GM21515 (cell line): ENCODE measurements at regions not wholly inside any gene's neighbourhood (a gene's known extent, or its start where the extent isn't known, plus 50 kb on each side); places are given as distances from the start of the nearest gene placed in this dataset.

Source experiments
- ATAC-seq: cut with Tn5 transposase; IDR thresholded peaks from one replicate; pipeline ENCODE4 v1.9.1; 2021; ENCODE audit not compliant: unreplicated experiment

GRCh38 chr5:162484095-162484494, 416.5 kb downstream of the GABRG2 start:
- no peak for ATAC-seq

- no peak for ATAC-seq
Observed at GRCh38 chr5:162484986-162485385, 417.4 kb downstream of the GABRG2 start.

- no peak for ATAC-seq
Observed at GRCh38 chr5:162485666-162486292, 418.2 kb downstream of the GABRG2 start.

- no peak for ATAC-seq
Observed at GRCh38 chr5:162487528-162488525, 420.3 kb downstream of the GABRG2 start.

DNA sequence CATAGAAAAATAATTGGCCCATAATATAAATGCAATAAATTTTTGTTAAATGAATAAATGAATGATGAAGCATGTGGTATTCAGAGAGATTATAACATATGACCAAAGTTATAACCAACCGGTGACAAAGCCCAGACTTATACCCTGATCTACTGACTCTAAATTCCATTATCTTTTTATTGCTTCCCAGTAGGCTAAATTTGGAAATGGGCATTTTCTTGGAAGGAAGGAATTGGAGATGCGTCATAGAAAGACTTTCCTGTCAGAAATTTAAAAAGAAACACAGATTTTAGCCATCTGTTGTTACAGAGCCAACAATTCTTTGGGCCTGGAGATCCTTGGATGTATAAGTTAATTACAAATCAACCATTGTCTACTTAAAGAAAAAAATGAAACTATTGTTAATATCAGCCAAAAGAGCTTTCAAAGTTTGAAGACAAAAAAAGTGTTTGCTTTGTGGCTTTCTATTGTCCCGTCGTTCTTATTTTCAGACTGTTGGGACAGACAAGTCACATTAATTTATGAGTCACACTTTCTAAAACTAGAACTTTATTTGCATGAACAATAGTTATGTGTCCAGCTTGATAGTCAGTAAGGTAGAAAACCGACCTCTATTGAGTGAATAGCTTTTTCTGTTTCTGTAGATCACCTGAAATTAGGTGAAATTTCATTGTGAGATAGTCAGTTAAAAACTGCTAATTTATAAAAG, 428.7 kb downstream of the GABRG2 start:
- ATAC-seq: no peak

- no peak for ATAC-seq
Observed at GRCh38 chr5:162497455-162497854, 429.9 kb downstream of the GABRG2 start.

GRCh38 chr5:162502780-162503179, 435.2 kb downstream of the GABRG2 start:
- no peak for ATAC-seq

- no peak for ATAC-seq
Observed at GRCh38 chr5:162503796-162504195, 436.2 kb downstream of the GABRG2 start.

- ATAC-seq: no peak
Observed at GRCh38 chr5:162512935-162513565, 445.5 kb downstream of the GABRG2 start.

- no peak for ATAC-seq
Observed at GRCh38 chr5:162514116-162514515, 446.5 kb downstream of the GABRG2 start.

- no peak for ATAC-seq
Observed at GRCh38 chr5:162520878-162521277, 453.3 kb downstream of the GABRG2 start.

DNA sequence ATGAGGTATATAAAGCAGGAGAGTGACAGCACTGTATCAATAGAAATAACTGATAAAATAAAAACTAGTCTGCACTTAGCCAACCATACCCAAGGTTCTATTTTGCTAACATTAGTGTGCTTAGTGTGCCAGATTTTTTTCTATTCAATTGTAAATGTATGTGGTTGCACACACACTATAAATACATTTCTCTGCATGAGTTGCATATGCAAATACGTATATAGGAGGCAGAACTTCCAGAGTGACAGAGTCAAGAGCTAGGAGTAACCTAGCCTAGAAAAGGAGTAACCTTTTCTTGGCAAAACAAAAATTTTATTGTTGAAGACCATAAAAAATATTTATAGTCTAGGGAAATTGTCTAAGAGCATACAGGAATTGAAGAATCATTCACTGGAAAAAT, 461.6 kb downstream of the GABRG2 start:
- no peak for ATAC-seq

GRCh38 chr5:162529886-162530285, 462.3 kb downstream of the GABRG2 start:
- no peak for ATAC-seq

DNA sequence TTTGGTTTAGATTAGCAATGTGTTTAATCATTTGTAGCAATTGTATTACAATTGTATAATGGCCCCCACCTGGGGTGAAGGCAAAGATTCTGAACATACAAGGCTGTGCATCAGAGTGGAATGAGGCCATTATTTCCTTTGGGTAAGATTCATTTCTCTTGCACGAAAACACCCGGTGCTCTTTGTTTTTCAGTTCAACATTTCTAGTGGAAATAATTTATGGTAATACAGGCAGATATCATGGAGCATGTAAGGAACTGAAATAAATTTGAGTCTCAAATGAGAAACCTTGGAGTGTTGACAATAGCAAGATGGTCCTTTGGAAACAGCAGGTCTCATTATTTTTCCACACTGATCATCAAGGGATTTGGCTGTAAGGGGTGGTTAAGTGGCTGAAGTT, 475.9 kb downstream of the GABRG2 start:
- no peak for ATAC-seq

DNA sequence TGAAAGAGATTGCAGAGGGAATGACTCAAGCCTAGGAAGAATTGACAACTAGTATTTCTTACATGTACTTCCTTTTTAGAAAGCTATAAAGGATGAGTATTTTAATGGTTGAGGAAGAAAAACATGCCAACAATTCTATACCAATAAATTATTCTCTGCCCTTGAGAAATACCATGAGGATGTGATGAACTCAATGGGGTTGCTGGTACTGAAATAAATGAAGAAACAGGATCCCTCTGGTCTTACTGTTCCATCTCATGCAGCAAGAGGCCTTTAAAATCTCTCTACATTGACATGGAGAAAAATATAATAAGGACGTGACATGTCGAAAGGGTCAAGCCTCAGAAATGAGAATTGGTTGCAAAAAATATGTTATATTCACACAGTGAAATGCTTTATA, 477.3 kb downstream of the GABRG2 start:
- no peak for ATAC-seq

DNA sequence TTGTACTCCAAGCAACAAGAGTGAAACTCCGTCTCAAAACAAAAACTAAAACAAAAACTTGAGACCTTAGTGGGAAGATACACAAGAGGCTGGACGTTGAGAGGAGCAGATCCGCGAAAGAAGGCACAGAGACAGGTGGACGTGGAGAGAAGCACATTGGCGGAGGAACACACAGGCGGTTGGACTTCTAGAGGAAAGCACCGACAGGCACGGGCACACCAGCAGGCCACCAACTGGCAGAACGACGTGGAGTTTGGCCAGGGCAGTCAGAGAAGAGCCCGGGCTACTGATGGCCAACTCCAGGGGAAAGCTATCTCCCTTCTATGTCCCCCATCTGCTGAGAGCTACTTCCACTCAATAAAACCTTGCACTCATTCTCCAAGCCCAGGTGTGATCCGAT, 482.7 kb downstream of the GABRG2 start:
- ATAC-seq: no peak

DNA sequence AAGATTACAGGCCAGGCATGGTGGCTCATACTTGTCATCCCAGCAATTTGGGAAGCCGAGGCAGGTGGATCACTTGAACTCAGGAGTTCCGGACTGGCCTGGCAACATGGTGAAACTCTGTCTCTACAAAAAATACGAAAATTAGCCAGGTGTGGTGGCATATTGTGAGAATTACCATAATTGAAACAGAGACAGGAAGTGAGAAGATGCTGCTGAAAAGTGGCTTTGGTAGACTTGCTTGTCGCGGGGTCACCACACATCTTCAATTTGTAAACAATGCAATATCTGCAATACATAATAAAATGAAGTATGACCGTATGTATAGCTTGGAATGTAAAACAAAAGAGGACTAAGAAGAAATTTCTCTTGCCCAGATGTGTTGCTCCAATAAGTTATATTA, 490.5 kb downstream of the GABRG2 start:
- no peak for ATAC-seq

DNA sequence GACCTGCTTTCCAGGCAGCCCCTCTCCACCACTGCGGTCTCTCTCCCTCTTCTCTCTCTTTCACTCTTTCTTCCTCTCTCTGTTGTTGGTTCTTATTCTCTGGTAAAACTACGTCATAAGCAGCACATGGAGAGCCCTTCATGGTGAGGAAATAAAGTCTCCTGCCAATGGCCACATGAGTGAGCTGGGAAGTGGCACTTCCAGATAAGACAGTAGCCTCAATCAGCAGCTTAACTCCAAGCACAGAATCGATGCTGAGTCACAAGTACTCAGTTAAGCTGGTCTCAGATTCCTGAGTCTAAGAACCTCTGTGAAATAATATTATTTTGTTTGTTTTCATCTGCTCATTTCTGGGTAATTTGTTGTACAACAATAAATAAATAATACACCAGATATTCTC, 500.1 kb downstream of the GABRG2 start:
- ATAC-seq: no peak

DNA sequence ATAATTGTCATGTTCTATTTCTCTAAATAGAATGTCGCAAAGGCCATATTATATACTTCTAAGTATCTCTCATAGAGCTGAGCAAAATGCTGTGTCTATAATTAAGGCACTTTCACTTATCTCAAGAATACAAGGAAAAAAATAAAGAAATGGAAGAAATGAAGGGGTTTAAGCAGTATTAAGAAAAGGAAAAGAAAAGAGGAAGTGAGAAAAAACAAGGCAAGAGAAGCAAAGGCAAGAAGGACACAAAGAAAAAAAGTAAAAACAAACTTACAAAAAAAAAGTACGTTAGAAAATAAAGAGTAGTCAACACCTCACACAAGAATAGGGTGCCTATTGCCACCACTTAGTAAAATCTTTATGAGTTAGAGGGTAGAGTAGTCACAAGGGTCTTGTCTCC, 506.2 kb downstream of the GABRG2 start:
- ATAC-seq: no peak

DNA sequence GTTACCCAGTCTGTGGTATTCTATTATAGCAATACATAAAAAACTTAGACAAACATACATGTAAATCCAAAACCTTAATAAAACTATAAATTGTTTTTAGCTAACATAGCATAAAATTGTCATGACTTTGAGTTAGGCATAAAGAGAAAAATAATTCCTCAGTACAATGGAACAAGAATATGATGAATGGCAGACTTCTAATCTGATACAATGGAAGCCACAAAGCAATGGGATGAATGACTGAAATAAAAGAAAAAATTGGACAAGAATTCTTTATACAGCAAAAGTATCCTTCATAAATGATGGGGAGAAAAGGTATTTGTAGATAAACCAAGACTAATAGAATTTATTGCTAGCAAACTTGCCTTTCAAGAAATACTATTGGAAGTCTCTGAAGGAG, 524.2 kb downstream of the GABRG2 start:
- ATAC-seq: no peak

DNA sequence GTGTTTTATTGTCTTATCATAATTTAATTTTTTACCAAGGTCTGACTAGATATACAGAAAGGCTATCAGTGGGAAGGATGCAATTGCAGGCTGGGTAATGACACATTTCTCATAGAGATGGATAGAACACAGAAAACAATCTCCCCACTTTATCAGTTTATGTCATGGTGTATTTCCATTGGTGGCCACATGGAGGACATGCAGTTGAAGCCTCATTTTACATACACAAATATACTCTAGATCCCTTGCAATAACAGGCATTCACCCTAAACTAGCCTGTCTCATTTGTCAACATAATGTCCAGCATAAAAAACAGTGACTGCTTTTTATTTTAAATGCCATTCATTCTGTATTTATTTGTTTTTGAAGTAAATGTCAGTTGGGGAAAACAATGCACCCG, 526.3 kb downstream of the GABRG2 start:
- no peak for ATAC-seq
